LNCaP clone FGC (cell line): ENCODE measurements at regions not wholly inside any gene's neighbourhood (a gene's known extent, or its start where the extent isn't known, plus 50 kb on each side); places are given as distances from the start of the nearest gene placed in this dataset.

Experiments
- DNase-seq: peaks from one replicate; pipeline ENCODE4 v3.0.0-alpha.2; 2011; ENCODE audit warnings: low read depth
- H3K4me3 ChIP-seq: 2 replicates; pipeline ENCODE4 v1.5.1; 2011; ENCODE audit warnings: mild to moderate bottlenecking, low read depth, low read length, control low read depth
- CTCF ChIP-seq: IDR thresholded peaks from 2 replicates; pipeline ENCODE4 v1.5.1; 2012; ENCODE audit warnings: mild to moderate bottlenecking; ENCODE audit not compliant: control insufficient read depth, insufficient read depth; ENCODE audit errors: extremely low read depth

- TF ChIP-seq CTCF, result no peak
- no peak for DNase-seq
- no peak overlapping the region for H3K4me3 ChIP-seq
Observed at GRCh38 chr7:159239028-159239427, 94.4 kb upstream of the VIPR2 start.

DNA sequence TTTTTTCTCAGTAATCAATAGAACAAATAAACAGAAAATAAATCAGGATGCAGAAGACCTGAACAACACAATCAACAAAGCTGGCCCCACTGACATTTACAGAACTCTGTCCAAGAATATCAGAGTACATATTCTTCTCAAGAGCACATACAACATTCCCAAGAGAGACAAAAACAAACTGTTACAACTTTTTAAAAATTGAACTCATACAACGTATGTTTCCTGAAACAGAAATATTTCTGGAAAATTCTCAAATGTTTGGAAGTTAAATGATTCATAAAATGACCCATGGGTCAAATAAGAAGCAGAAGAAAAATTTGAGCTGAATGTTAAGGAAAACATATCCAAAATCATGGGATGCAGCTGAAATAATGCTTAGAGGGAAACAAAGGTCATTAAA, 93.9 kb upstream of the VIPR2 start:
- no peak for DNase-seq
- no peak overlapping the region for H3K4me3 ChIP-seq
- no peak for TF ChIP-seq CTCF

DNA sequence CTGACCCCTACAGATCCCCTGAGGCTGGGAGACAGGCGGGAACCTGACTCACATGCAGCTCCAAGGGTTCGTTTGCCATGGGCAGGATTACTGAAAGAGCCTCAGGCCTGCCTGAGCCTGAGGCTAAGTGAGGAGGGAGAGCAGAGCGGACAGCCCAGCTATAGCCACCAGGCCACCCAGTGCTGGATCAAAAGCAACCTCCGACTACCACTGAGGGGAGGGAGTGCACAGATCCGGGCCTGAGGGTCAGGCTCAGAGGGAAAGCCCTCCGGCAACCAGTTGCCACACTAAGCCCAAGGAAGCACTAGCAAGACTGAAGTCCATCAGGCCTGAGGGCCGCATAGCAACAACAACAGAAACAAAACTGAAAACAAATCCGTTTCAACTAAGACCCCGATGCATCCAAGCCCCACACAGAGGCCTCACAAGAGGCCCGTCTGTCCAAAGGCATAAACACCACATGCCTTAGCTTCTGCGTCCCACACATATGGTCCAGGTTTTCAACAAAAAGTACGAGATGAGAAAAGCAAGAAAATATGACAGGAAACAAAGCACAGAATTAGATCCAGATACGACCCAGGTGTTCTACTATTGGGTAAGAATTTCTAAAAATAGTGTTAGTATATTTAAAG, 92.5 kb upstream of the VIPR2 start:
- DNase-seq, result no peak
- no peak for TF ChIP-seq CTCF
- H3K4me3 ChIP-seq, result no peak overlapping the region

- DNase-seq, result no peak
- TF ChIP-seq CTCF, result no peak
- H3K4me3 ChIP-seq, result no peak overlapping the region
Observed at GRCh38 chr7:159231017-159231416, 86.3 kb upstream of the VIPR2 start.

DNA sequence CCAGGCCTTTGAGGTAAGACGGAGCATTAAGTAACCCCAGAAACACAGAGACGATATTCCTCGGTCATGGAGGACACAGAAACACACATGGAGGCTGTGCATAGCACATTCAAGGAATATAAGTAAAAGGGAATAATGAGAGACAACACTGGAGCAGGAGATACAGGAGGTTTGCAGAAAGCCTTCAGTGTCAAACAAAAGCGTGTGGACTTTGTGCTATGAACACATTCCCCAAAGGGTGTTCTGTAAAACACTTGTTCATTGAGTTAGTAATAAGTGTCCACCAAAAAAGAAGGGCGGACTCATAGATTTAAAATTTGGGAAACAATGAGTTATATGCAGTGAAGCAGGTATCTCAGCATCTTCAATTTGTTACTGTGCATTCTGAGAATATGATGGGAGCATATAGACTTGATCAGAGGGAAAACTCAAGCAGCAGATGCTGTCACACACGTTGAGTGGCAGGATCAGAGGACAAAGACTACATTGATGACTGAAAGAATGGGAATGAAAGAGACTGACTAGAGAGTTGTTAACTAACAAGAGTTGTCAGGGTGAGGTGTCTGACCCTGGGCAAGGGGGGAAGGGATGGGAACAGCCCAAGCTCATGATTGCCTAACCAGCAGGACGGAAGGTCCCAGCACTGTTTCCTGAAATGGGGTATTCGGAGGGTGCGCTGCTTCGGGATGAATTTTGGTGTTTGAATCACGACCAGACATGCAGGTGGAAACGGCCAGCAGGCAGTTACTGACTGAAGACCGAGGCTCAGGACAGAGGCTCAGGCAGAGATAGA, 85.2 kb upstream of the VIPR2 start:
- DNase-seq, result no peak
- no peak overlapping the region for H3K4me3 ChIP-seq
- TF ChIP-seq CTCF, result no peak

DNA sequence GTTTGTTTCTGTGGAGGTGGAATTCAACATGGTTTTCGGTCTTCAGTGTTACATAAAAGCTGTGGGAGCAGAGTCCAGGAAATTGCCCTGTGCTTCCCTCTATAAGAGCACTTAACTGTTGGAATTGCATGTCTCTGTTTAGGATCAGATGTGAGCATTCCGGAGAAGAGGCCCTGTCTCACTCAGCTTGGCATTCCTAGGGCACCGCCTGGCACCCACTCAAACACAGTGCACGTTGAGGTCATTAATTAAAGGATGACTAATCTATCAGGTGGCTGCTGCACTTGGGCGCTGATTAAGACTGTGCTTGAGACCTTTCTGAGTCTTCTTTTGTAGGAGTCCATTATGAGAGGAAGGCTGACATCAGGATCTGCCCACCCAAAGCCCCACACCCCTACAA, 82.8 kb upstream of the VIPR2 start:
- no peak overlapping the region for H3K4me3 ChIP-seq
- peak; percentile 11 for DNase-seq
- TF ChIP-seq CTCF, result no peak

- no peak for DNase-seq
- no peak overlapping the region for H3K4me3 ChIP-seq
- no peak for TF ChIP-seq CTCF
Observed at GRCh38 chr7:159226011-159226702, 81.5 kb upstream of the VIPR2 start.
